GM23338 (cell line): ENCODE measurements at regions not wholly inside any gene's neighbourhood (a gene's known extent, or its start where the extent isn't known, plus 50 kb on each side); places are given as distances from the start of the nearest gene placed in this dataset.
"Not testable (repeated sequence)": the region's sequence is repeated elsewhere in the genome, so short reads cannot be mapped to it uniquely, and the experiment has no call there.

Experiments used
- CREB1 ChIP-seq: fragments of 250-450 bp; sonication (Bioruptor Pico); IDR thresholded peaks from 2 replicates; pipeline ENCODE4 v1.5.0; 2020; ENCODE audit warnings: low read depth, mild to moderate bottlenecking, moderate library complexity
- EZH2phosphoT487 ChIP-seq: fragments of 200-600 bp; sonication (generic); IDR thresholded peaks from one replicate; pipeline ENCODE4 v1.8.1; 2018; ENCODE audit warnings: antibody characterized with exemption; ENCODE audit not compliant: unreplicated experiment
- JUNB ChIP-seq: IDR thresholded peaks from one replicate; pipeline ENCODE4 v1.6.1; 2016; ENCODE audit warnings: antibody characterized with exemption; ENCODE audit not compliant: unreplicated experiment
- POLR2AphosphoS5 ChIP-seq: IDR thresholded peaks from 2 replicates; pipeline ENCODE4 v1.6.1; 2016; ENCODE audit warnings: antibody characterized with exemption, low read depth
- STAT1 ChIP-seq: IDR thresholded peaks from one replicate; pipeline ENCODE4 v1.6.1; 2016; ENCODE audit warnings: antibody characterized with exemption; ENCODE audit not compliant: unreplicated experiment
- TF ChIP-seq, protein P1 (sequence below), 2 experiments: fragments of 200-600 bp in 1 of 2; sonication (generic) in 1 of 2; conservative IDR thresholded peaks; 2 replicates each; pipeline versions ENCODE4 v1.5.1 to v1.6.1; 2016 to 2017; ENCODE audit warnings: antibody characterized with exemption in 2 of 2, low read depth in 2 of 2, mild to moderate bottlenecking in 2 of 2, moderate library complexity in 1 of 2
- TF ChIP-seq, protein P2 (sequence below): fragments of 250-450 bp; sonication (Bioruptor Pico); IDR thresholded peaks from 2 replicates; pipeline ENCODE4 v1.5.0; 2020; ENCODE audit warnings: mild to moderate bottlenecking, moderate library complexity
- TF ChIP-seq, protein P3 (sequence below): IDR thresholded peaks from one replicate; pipeline ENCODE4 v1.6.1; 2018; ENCODE audit warnings: antibody characterized with exemption; ENCODE audit not compliant: unreplicated experiment

DNA sequence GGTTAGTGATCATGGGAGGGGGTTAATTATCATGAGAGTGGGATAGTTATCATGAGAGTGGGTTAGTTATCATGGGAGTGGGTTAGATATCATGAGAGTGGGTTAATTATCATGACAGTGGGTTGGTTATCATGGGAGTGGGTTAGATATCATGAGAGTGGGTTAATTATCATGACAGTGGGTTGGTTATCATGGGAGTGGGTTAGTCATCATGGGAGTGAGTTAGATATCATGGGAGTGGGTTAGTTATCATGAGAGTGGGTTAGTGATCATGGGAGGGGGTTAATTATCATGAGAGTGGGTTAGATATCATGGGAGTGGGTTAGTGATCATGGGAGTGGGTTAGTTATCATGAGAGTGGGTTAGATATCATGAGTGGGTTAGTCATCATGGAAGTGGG is 235.8 kb upstream of the C1orf174 start:
- TF ChIP-seq, protein P1, sequence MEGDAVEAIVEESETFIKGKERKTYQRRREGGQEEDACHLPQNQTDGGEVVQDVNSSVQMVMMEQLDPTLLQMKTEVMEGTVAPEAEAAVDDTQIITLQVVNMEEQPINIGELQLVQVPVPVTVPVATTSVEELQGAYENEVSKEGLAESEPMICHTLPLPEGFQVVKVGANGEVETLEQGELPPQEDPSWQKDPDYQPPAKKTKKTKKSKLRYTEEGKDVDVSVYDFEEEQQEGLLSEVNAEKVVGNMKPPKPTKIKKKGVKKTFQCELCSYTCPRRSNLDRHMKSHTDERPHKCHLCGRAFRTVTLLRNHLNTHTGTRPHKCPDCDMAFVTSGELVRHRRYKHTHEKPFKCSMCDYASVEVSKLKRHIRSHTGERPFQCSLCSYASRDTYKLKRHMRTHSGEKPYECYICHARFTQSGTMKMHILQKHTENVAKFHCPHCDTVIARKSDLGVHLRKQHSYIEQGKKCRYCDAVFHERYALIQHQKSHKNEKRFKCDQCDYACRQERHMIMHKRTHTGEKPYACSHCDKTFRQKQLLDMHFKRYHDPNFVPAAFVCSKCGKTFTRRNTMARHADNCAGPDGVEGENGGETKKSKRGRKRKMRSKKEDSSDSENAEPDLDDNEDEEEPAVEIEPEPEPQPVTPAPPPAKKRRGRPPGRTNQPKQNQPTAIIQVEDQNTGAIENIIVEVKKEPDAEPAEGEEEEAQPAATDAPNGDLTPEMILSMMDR (conservative IDR thresholded peaks at IDR 0.05; ENCODE audit: low read depth in 2 of 2): not testable (repeated sequence)
- not testable (repeated sequence) for TF ChIP-seq EZH2phosphoT487, POLR2AphosphoS5, JUNB, CREB1, STAT1
- TF ChIP-seq, protein P2, sequence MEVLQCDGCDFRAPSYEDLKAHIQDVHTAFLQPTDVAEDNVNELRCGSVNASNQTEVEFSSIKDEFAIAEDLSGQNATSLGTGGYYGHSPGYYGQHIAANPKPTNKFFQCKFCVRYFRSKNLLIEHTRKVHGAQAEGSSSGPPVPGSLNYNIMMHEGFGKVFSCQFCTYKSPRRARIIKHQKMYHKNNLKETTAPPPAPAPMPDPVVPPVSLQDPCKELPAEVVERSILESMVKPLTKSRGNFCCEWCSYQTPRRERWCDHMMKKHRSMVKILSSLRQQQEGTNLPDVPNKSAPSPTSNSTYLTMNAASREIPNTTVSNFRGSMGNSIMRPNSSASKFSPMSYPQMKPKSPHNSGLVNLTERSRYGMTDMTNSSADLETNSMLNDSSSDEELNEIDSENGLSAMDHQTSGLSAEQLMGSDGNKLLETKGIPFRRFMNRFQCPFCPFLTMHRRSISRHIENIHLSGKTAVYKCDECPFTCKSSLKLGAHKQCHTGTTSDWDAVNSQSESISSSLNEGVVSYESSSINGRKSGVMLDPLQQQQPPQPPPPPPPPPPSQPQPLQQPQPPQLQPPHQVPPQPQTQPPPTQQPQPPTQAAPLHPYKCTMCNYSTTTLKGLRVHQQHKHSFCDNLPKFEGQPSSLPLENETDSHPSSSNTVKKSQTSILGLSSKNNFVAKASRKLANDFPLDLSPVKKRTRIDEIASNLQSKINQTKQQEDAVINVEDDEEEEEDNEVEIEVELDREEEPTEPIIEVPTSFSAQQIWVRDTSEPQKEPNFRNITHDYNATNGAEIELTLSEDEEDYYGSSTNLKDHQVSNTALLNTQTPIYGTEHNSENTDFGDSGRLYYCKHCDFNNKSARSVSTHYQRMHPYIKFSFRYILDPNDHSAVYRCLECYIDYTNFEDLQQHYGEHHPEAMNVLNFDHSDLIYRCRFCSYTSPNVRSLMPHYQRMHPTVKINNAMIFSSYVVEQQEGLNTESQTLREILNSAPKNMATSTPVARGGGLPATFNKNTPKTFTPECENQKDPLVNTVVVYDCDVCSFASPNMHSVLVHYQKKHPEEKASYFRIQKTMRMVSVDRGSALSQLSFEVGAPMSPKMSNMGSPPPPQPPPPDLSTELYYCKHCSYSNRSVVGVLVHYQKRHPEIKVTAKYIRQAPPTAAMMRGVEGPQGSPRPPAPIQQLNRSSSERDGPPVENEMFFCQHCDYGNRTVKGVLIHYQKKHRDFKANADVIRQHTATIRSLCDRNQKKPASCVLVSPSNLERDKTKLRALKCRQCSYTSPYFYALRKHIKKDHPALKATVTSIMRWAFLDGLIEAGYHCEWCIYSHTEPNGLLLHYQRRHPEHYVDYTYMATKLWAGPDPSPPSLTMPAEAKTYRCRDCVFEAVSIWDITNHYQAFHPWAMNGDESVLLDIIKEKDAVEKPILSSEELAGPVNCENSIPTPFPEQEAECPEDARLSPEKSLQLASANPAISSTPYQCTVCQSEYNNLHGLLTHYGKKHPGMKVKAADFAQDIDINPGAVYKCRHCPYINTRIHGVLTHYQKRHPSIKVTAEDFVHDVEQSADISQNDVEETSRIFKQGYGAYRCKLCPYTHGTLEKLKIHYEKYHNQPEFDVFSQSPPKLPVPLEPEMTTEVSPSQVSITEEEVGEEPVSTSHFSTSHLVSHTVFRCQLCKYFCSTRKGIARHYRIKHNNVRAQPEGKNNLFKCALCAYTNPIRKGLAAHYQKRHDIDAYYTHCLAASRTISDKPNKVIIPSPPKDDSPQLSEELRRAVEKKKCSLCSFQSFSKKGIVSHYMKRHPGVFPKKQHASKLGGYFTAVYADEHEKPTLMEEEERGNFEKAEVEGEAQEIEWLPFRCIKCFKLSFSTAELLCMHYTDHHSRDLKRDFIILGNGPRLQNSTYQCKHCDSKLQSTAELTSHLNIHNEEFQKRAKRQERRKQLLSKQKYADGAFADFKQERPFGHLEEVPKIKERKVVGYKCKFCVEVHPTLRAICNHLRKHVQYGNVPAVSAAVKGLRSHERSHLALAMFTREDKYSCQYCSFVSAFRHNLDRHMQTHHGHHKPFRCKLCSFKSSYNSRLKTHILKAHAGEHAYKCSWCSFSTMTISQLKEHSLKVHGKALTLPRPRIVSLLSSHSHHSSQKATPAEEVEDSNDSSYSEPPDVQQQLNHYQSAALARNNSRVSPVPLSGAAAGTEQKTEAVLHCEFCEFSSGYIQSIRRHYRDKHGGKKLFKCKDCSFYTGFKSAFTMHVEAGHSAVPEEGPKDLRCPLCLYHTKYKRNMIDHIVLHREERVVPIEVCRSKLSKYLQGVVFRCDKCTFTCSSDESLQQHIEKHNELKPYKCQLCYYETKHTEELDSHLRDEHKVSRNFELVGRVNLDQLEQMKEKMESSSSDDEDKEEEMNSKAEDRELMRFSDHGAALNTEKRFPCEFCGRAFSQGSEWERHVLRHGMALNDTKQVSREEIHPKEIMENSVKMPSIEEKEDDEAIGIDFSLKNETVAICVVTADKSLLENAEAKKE (CRISPR knock-in tag): not testable (repeated sequence)
- TF ChIP-seq, protein P3, sequence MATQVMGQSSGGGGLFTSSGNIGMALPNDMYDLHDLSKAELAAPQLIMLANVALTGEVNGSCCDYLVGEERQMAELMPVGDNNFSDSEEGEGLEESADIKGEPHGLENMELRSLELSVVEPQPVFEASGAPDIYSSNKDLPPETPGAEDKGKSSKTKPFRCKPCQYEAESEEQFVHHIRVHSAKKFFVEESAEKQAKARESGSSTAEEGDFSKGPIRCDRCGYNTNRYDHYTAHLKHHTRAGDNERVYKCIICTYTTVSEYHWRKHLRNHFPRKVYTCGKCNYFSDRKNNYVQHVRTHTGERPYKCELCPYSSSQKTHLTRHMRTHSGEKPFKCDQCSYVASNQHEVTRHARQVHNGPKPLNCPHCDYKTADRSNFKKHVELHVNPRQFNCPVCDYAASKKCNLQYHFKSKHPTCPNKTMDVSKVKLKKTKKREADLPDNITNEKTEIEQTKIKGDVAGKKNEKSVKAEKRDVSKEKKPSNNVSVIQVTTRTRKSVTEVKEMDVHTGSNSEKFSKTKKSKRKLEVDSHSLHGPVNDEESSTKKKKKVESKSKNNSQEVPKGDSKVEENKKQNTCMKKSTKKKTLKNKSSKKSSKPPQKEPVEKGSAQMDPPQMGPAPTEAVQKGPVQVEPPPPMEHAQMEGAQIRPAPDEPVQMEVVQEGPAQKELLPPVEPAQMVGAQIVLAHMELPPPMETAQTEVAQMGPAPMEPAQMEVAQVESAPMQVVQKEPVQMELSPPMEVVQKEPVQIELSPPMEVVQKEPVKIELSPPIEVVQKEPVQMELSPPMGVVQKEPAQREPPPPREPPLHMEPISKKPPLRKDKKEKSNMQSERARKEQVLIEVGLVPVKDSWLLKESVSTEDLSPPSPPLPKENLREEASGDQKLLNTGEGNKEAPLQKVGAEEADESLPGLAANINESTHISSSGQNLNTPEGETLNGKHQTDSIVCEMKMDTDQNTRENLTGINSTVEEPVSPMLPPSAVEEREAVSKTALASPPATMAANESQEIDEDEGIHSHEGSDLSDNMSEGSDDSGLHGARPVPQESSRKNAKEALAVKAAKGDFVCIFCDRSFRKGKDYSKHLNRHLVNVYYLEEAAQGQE: not testable (repeated sequence)
